Embryonic facial prominence (tissue), 1 donor: ENCODE measurements at regions not wholly inside any gene's neighbourhood (a gene's known extent, or its start where the extent isn't known, plus 50 kb on each side); places are given as distances from the start of the nearest gene placed in this dataset.
"Not testable (repeated sequence)": the region's sequence is repeated elsewhere in the genome, so short reads cannot be mapped to it uniquely, and the experiment has no call there.

ENCODE experiments used
- DNase-seq: peaks from one replicate; pipeline ENCODE4 v3.0.0-alpha.2; 2016; ENCODE audit errors: extremely low spot score

- no peak for DNase-seq
Measured at GRCh38 chr1:199913318-199913717, 114.2 kb upstream of the NR5A2 start.

- no peak for DNase-seq
Measured at GRCh38 chr1:199914546-199914945, 113.0 kb upstream of the NR5A2 start.

- DNase-seq: no peak
Measured at GRCh38 chr1:199918196-199918769, 109.2 kb upstream of the NR5A2 start.

- DNase-seq: no peak
Measured at GRCh38 chr1:199920635-199921034, 106.9 kb upstream of the NR5A2 start.

- DNase-seq: no peak
Measured at GRCh38 chr1:199929556-199929955, 98.0 kb upstream of the NR5A2 start.

- DNase-seq: not testable (repeated sequence)
Measured at GRCh38 chr1:199930067-199930466, 97.4 kb upstream of the NR5A2 start.

- DNase-seq: no peak
Measured at GRCh38 chr1:199931666-199932377, 95.7 kb upstream of the NR5A2 start.

- DNase-seq: no peak
Measured at GRCh38 chr1:199932462-199932861, 95.0 kb upstream of the NR5A2 start.

GRCh38 chr1:199936441-199936840 is 91.1 kb upstream of the NR5A2 start:
- DNase-seq: no peak

GRCh38 chr1:199937161-199937560 is 90.3 kb upstream of the NR5A2 start:
- DNase-seq: no peak

GRCh38 chr1:199937661-199938060 is 89.8 kb upstream of the NR5A2 start:
- DNase-seq: no peak

- DNase-seq: no peak
Measured at GRCh38 chr1:199944986-199945385, 82.5 kb upstream of the NR5A2 start.

GRCh38 chr1:199945591-199945990 is 81.9 kb upstream of the NR5A2 start:
- no peak for DNase-seq

- DNase-seq: no peak
Measured at GRCh38 chr1:199946305-199947155, 81.0 kb upstream of the NR5A2 start.

- DNase-seq: no peak
Measured at GRCh38 chr1:199948587-199949280, 78.8 kb upstream of the NR5A2 start.

GRCh38 chr1:199951005-199951404 is 76.5 kb upstream of the NR5A2 start:
- DNase-seq: not testable (repeated sequence)

- DNase-seq: no peak
Measured at GRCh38 chr1:199953651-199954050, 73.9 kb upstream of the NR5A2 start.

GRCh38 chr1:199954699-199955098 is 72.8 kb upstream of the NR5A2 start:
- no peak for DNase-seq

- no peak for DNase-seq
Measured at GRCh38 chr1:199955235-199955634, 72.3 kb upstream of the NR5A2 start.

GRCh38 chr1:199956005-199956404 is 71.5 kb upstream of the NR5A2 start:
- DNase-seq: no peak

- DNase-seq: no peak
Measured at GRCh38 chr1:199959033-199959774, 68.3 kb upstream of the NR5A2 start.

- no peak for DNase-seq
Measured at GRCh38 chr1:199959775-199960110, 67.8 kb upstream of the NR5A2 start.
